Stimulated activated CD8-positive, alpha-beta memory T cell treated with anti-CD3 and anti-CD28 coated beads, Interleukin-15, amount 100 ng/mL, for 4 hours (primary cell): ENCODE measurements at regions not wholly inside any gene's neighbourhood (a gene's known extent, or its start where the extent isn't known, plus 50 kb on each side); places are given as distances from the start of the nearest gene placed in this dataset.
"Not testable (repeated sequence)": the region's sequence is repeated elsewhere in the genome, so short reads cannot be mapped to it uniquely, and the experiment has no call there.

Experiments
- DNase-seq, 2 donors: peaks; one replicate each; pipeline ENCODE4 v3.0.0-alpha.2; 2020; ENCODE audit warnings: low read depth in 2 of 2

- no peak for DNase-seq
These were observed 371.8 kb upstream of the RPS23 start for GRCh38 chr5:82649943-82650342.

GRCh38 chr5:82644766-82645165 lies 366.6 kb upstream of the RPS23 start:
- DNase-seq: no peak

- no peak for DNase-seq
These were observed 366.1 kb upstream of the RPS23 start for GRCh38 chr5:82644229-82644628.

GRCh38 chr5:82642313-82642712 lies 364.2 kb upstream of the RPS23 start:
- no peak for DNase-seq

GRCh38 chr5:82641331-82642003 lies 363.3 kb upstream of the RPS23 start:
- no peak for DNase-seq

GRCh38 chr5:82640916-82641315 lies 362.8 kb upstream of the RPS23 start:
- DNase-seq: no peak

GRCh38 chr5:82639393-82640144 lies 361.4 kb upstream of the RPS23 start:
- DNase-seq: no peak

GRCh38 chr5:82636591-82636990 lies 358.4 kb upstream of the RPS23 start:
- DNase-seq: no peak

- DNase-seq: no peak
These were observed 357.6 kb upstream of the RPS23 start for GRCh38 chr5:82635561-82636288.

GRCh38 chr5:82628364-82628910 lies 350.3 kb upstream of the RPS23 start:
- DNase-seq: no peak

GRCh38 chr5:82626905-82627591 lies 348.9 kb upstream of the RPS23 start:
- DNase-seq: not testable (repeated sequence)

- not testable (repeated sequence) for DNase-seq
These were observed 347.9 kb upstream of the RPS23 start for GRCh38 chr5:82626012-82626411.

- no peak for DNase-seq
These were observed 345.9 kb upstream of the RPS23 start for GRCh38 chr5:82624062-82624461.

- DNase-seq: no peak
These were observed 344.8 kb upstream of the RPS23 start for GRCh38 chr5:82622711-82623514.

- no peak for DNase-seq
These were observed 344.1 kb upstream of the RPS23 start for GRCh38 chr5:82622205-82622604.

GRCh38 chr5:82620957-82621600 lies 342.9 kb upstream of the RPS23 start:
- DNase-seq: no peak

- DNase-seq: no peak
These were observed 340.9 kb upstream of the RPS23 start for GRCh38 chr5:82619097-82619496.

GRCh38 chr5:82614706-82615105 lies 336.6 kb upstream of the RPS23 start:
- no peak for DNase-seq

GRCh38 chr5:82613891-82614290 lies 335.7 kb upstream of the RPS23 start:
- DNase-seq: no peak

- no peak for DNase-seq
These were observed 332.5 kb upstream of the RPS23 start for GRCh38 chr5:82610686-82611085.
